MM.1S (cell line): ENCODE measurements at regions not wholly inside any gene's neighbourhood (a gene's known extent, or its start where the extent isn't known, plus 50 kb on each side); places are given as distances from the start of the nearest gene placed in this dataset.

Source experiments
- DNase-seq: peaks from one replicate; pipeline ENCODE4 v3.0.0-alpha.2; 2015
- H2AFZ ChIP-seq: fragments of 300-600 bp; sonication (generic); 2 replicates; pipeline ENCODE4 v1.6.0; 2016; ENCODE audit warnings: antibody characterized with exemption, low read length
- H3F3A ChIP-seq: fragments of 300-600 bp; sonication (generic); 2 replicates; pipeline ENCODE4 v1.6.1; 2016; ENCODE audit warnings: mild to moderate bottlenecking, antibody characterized with exemption, low read length, moderate library complexity, mixed read lengths; ENCODE audit not compliant: insufficient read depth
- H3K27ac ChIP-seq: fragments of 300-600 bp; sonication (generic); 2 replicates; pipeline ENCODE4 v1.5.1; 2016; ENCODE audit warnings: mild to moderate bottlenecking, low read length
- H3K27me3 ChIP-seq: fragments of 300-600 bp; sonication (generic); replicated peaks from 2 replicates; pipeline ENCODE4 v1.6.0; 2016; ENCODE audit warnings: low read length; ENCODE audit not compliant: insufficient read depth
- H3K36me3 ChIP-seq: fragments of 300-600 bp; sonication (generic); replicated peaks from 2 replicates; pipeline ENCODE4 v1.6.1; 2016; ENCODE audit warnings: mild to moderate bottlenecking, low read length, mixed read lengths; ENCODE audit not compliant: insufficient read depth
- H3K4me1 ChIP-seq: fragments of 300-600 bp; sonication (generic); 2 replicates; pipeline ENCODE4 v1.6.1; 2016; ENCODE audit warnings: low read length, mixed read lengths
- H3K4me2 ChIP-seq: fragments of 300-600 bp; sonication (generic); 2 replicates; pipeline ENCODE4 v1.6.0; 2016; ENCODE audit warnings: low read depth, low read length
- H3K4me3 ChIP-seq: fragments of 300-600 bp; sonication (generic); 2 replicates; pipeline ENCODE4 v1.5.1; 2016; ENCODE audit warnings: low read length, mixed read lengths
- H3K79me2 ChIP-seq: fragments of 300-600 bp; sonication (generic); 2 replicates; pipeline ENCODE4 v1.6.1; 2016; ENCODE audit warnings: mixed run types, low read length, mixed read lengths
- H3K9ac ChIP-seq: fragments of 300-600 bp; sonication (generic); 2 replicates; pipeline ENCODE4 v1.6.1; 2016; ENCODE audit warnings: low read length, mixed read lengths
- H3K9me2 ChIP-seq: fragments of 300-600 bp; sonication (generic); replicated peaks from 2 replicates; pipeline ENCODE4 v1.6.1; 2016; ENCODE audit warnings: mild to moderate bottlenecking, low read length, mixed read lengths; ENCODE audit not compliant: insufficient read depth
- H3K9me3 ChIP-seq: fragments of 300-600 bp; sonication (generic); replicated peaks from 2 replicates; pipeline ENCODE4 v1.6.1; 2016; ENCODE audit warnings: mild to moderate bottlenecking, low read length, mixed read lengths; ENCODE audit not compliant: insufficient read depth
- H4K20me1 ChIP-seq: fragments of 300-600 bp; sonication (generic); 2 replicates; pipeline ENCODE4 v1.6.1; 2016; ENCODE audit warnings: mild to moderate bottlenecking, low read length, moderate library complexity, mixed read lengths; ENCODE audit not compliant: insufficient read depth
- EZH2 ChIP-seq: fragments of 300-600 bp; sonication (generic); optimal IDR thresholded peaks from 2 replicates; pipeline ENCODE3; 2017; ENCODE audit warnings: low read depth, mild to moderate bottlenecking, antibody characterized with exemption, low read length, mixed read lengths
- EZH2phosphoT487 ChIP-seq: fragments of 300-600 bp; sonication (generic); IDR thresholded peaks from 2 replicates; pipeline ENCODE4 v1.6.1; 2018; ENCODE audit warnings: antibody characterized with exemption, low read length
- TF ChIP-seq, protein P1 (sequence below): fragments of 300-600 bp; sonication (generic); IDR thresholded peaks from 2 replicates; pipeline ENCODE4 v1.5.1; 2016; ENCODE audit warnings: antibody characterized with exemption, low read length, mixed read lengths

DNA sequence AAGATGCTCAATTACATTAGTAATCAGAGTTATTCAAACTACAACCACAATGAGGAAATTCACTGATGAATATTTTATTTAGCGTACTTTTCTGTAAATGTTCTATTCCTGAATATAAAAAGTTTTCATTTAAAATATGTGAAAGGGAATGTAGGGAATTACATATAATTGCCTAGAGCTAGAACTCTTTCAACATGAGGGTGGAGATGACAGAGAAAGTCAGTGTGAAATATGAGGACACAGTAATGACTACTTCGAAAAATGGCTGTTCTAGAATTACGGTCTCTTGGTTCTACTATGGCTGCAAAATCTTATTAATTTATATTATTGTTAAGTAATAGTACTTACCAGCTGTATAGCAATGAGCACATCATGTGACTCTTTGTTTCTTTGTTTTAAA is 1647.4 kb upstream of the PIK3C3 start:
- Histone ChIP-seq H3K4me3 (no peak overlapping the region), H3F3A (no peaks in the 10 kb centered on the region), H2AFZ (no peak overlapping the region), H3K36me3 (no peaks in the 10 kb centered on the region), H3K27me3 (no peaks in the 10 kb centered on the region), H3K9me2 (no peaks in the 10 kb centered on the region), H3K79me2 (no peaks in the 10 kb centered on the region), H3K9ac (no peak overlapping the region), H3K27ac (no peak overlapping the region), H3K9me3 (no peaks in the 10 kb centered on the region), H4K20me1 (no peaks in the 10 kb centered on the region), H3K4me2 (no peak overlapping the region), H3K4me1 (no peaks in the 10 kb centered on the region)
- no peak for TF ChIP-seq EZH2phosphoT487
- TF ChIP-seq, protein P1, sequence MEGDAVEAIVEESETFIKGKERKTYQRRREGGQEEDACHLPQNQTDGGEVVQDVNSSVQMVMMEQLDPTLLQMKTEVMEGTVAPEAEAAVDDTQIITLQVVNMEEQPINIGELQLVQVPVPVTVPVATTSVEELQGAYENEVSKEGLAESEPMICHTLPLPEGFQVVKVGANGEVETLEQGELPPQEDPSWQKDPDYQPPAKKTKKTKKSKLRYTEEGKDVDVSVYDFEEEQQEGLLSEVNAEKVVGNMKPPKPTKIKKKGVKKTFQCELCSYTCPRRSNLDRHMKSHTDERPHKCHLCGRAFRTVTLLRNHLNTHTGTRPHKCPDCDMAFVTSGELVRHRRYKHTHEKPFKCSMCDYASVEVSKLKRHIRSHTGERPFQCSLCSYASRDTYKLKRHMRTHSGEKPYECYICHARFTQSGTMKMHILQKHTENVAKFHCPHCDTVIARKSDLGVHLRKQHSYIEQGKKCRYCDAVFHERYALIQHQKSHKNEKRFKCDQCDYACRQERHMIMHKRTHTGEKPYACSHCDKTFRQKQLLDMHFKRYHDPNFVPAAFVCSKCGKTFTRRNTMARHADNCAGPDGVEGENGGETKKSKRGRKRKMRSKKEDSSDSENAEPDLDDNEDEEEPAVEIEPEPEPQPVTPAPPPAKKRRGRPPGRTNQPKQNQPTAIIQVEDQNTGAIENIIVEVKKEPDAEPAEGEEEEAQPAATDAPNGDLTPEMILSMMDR = no peak
- no peak for TF ChIP-seq EZH2
- DNase-seq = no peak

GRCh38 chr18:40296717-40297413 is 1658.2 kb upstream of the PIK3C3 start:
- H3K9ac ChIP-seq = no peak overlapping the region
- no peaks in the 10 kb centered on the region for H3K9me2 ChIP-seq
- DNase-seq = no peak
- H3F3A ChIP-seq = no peaks in the 10 kb centered on the region
- TF ChIP-seq EZH2phosphoT487 = no peak
- TF ChIP-seq, protein P1 = no peak
- no peak for TF ChIP-seq EZH2
- H3K27me3 ChIP-seq = no peaks in the 10 kb centered on the region
- no peaks in the 10 kb centered on the region for H3K79me2 ChIP-seq
- no peak overlapping the region for H3K4me3 ChIP-seq
- H3K27ac ChIP-seq = no peak overlapping the region
- H2AFZ ChIP-seq = no peak overlapping the region
- peaks cover 5% of the 10 kb centered on the region; the same call in 1 of the 2 replicates for H3K4me1 ChIP-seq
- no peak overlapping the region for H3K4me2 ChIP-seq
- no peaks in the 10 kb centered on the region for H3K36me3 ChIP-seq
- H4K20me1 ChIP-seq = no peaks in the 10 kb centered on the region
- H3K9me3 ChIP-seq = no peaks in the 10 kb centered on the region

GRCh38 chr18:40292985-40293710 is 1661.9 kb upstream of the PIK3C3 start:
- H3K9me2 ChIP-seq = no peaks in the 10 kb centered on the region
- H2AFZ ChIP-seq = no peak overlapping the region
- no peaks in the 10 kb centered on the region for H3K36me3 ChIP-seq

More at GRCh38 chr18:40292985-40293710, 1661.9 kb upstream of the PIK3C3 start:
- H3K9me3 ChIP-seq = no peaks in the 10 kb centered on the region
- no peaks in the 10 kb centered on the region for H3K27me3 ChIP-seq
- no peaks in the 10 kb centered on the region for H3F3A ChIP-seq
- H3K9ac ChIP-seq = no peak overlapping the region
- no peak for DNase-seq
- H4K20me1 ChIP-seq = no peaks in the 10 kb centered on the region
- H3K4me1 ChIP-seq = no peaks in the 10 kb centered on the region
- no peaks in the 10 kb centered on the region for H3K79me2 ChIP-seq
- TF ChIP-seq, protein P1 = no peak
- TF ChIP-seq EZH2phosphoT487 (no peak), EZH2 (no peak)
- no peak overlapping the region for H3K4me3 ChIP-seq
- H3K27ac ChIP-seq = no peak overlapping the region
- no peak overlapping the region for H3K4me2 ChIP-seq
